Activated CD4-positive, alpha-beta memory T cell treated with anti-CD3 and anti-CD28 coated beads, Interleukin-2, amount 10 ng/mL, durations not matched to agents 7 days and 5 days (primary cell): ENCODE measurements at regions not wholly inside any gene's neighbourhood (a gene's known extent, or its start where the extent isn't known, plus 50 kb on each side); places are given as distances from the start of the nearest gene placed in this dataset.

Source experiments
- CTCF ChIA-PET: fragments of 350-600 bp; sonication (Branson Sonifier 250); formaldehyde crosslinking; loops from one replicate; lab custom pipeline; 2021; ENCODE audit warnings: antibody characterized with exemption, inconsistent platforms; lab: Charles Lee
- POLR2A ChIA-PET: fragments of 350-600 bp; sonication (Branson Sonifier 250); formaldehyde crosslinking; loops from one replicate; lab custom pipeline; 2021; ENCODE audit warnings: antibody characterized with exemption; lab: Charles Lee
- DNase-seq: peaks from one replicate; pipeline ENCODE4 v3.0.0-alpha.2; 2020
- H3K27ac Mint-ChIP-seq: one replicate; pipeline ENCODE4 v1.8.0; 2021; ENCODE audit warnings: mild to moderate bottlenecking, mixed read lengths
- H3K27me3 Mint-ChIP-seq: one replicate; pipeline ENCODE4 v1.8.0; 2021; ENCODE audit warnings: mixed read lengths
- H3K36me3 Mint-ChIP-seq: one replicate; pipeline ENCODE4 v1.8.0; 2021; ENCODE audit warnings: low read depth, mixed read lengths
- H3K4me1 Mint-ChIP-seq: one replicate; pipeline ENCODE4 v1.8.0; 2021; ENCODE audit warnings: mixed read lengths
- H3K4me3 Mint-ChIP-seq: one replicate; pipeline ENCODE4 v1.8.0; 2021; ENCODE audit warnings: mild to moderate bottlenecking, mixed read lengths
- H3K9me3 Mint-ChIP-seq: one replicate; pipeline ENCODE4 v1.8.0; 2021; ENCODE audit warnings: mixed read lengths

DNA sequence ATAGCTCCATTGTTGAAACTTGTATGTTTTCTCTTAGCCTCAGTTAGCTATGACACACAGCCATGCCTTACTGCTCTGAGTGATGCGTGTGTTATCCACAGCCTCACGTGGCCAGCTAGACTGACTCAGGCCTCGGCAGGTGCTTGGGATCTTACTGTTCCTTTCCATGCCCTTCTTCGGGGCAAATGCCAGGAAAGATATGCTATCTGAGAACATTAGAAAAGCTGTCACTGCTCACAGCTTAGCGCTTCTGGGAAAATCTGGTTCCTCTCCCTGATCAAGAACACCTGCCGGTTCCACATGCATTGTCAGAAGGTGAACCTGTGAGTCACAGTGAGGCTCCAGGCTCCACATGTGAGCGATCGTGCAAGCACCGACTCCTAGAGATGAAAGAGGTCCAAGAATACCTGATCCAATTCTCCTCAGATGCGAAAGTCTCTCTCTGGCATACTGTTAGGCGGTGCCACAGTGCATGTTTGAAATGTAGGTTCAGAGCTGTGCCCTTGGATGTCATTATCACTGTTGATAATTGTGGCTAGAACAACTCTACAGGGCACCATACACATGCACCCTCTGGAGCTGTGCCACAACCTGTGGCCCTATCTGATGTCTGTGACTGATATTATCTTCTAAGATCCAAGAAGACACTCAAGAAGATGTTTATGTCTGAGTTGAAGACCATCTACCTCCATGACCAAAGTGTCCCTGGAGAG, 247.8 kb upstream of the IGFBP3 start:
- Mint-ChIP-seq H3K4me3 (no peak overlapping the region), H3K36me3 (no peaks in the 10 kb centered on the region), H3K4me1 (no peaks in the 10 kb centered on the region), H3K27ac (no peak overlapping the region), H3K27me3 (no peaks in the 10 kb centered on the region), H3K9me3 (no peaks in the 10 kb centered on the region)
- CTCF ChIA-PET = no interaction called here
- no peak for DNase-seq
- POLR2A ChIA-PET = no interaction called here

DNA sequence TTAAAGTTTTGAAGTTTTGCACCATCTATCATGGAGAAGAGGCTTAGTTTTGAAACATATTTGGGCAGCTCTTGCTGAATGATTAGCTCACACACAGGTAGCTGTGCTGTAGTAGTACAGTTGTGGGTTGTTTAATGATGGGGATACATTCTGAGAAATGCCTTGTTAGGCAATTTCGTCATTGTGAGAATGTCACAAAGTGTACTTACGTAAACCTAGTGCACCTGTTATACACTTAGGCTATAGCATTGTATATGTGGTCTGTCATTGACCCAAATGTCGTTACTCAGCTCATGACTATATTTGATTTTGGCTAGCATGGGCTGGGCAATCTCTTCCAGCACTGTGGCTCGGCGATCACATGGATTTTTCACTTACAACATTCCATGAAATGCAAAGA, 247.2 kb upstream of the IGFBP3 start:
- Mint-ChIP-seq H3K4me3 (no peak overlapping the region), H3K27me3 (no peaks in the 10 kb centered on the region), H3K4me1 (no peaks in the 10 kb centered on the region), H3K36me3 (no peaks in the 10 kb centered on the region), H3K9me3 (no peaks in the 10 kb centered on the region), H3K27ac (no peak overlapping the region)
- CTCF ChIA-PET = no interaction called here
- DNase-seq = no peak
- POLR2A ChIA-PET = no interaction called here

DNA sequence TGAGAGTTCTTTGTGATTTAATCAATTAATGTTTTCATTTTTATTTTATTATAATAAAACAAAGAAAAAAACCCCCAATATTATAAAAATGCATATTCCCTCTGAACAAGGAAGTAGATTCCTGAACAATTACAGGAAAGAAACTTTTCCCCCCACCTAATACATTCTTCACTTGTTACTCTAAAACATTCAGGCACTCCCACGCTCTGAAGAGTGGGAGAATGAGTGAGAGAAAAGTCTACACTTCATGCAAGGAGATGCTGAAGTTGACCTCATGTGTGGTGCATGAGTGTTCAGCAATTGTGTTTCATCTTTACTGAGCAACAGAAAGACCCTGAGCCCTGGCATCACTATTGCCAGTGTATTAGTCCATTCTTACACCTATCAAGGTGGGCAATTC, 244.2 kb upstream of the IGFBP3 start:
- ChIA-PET CTCF (no interaction called here), POLR2A (no interaction called here)
- no peaks in the 10 kb centered on the region for H3K36me3 Mint-ChIP-seq
- no peaks in the 10 kb centered on the region for H3K9me3 Mint-ChIP-seq
- no peak overlapping the region for H3K4me3 Mint-ChIP-seq
- no peaks in the 10 kb centered on the region for H3K4me1 Mint-ChIP-seq
- DNase-seq = no peak
- no peaks in the 10 kb centered on the region for H3K27me3 Mint-ChIP-seq
- no peak overlapping the region for H3K27ac Mint-ChIP-seq

GRCh38 chr7:46164629-46165028, 243.6 kb upstream of the IGFBP3 start:
- no peak overlapping the region for H3K27ac Mint-ChIP-seq
- CTCF ChIA-PET = no interaction called here
- no peaks in the 10 kb centered on the region for H3K9me3 Mint-ChIP-seq
- no peaks in the 10 kb centered on the region for H3K27me3 Mint-ChIP-seq
- H3K36me3 Mint-ChIP-seq = no peaks in the 10 kb centered on the region
- DNase-seq = no peak
- POLR2A ChIA-PET = no interaction called here
- no peak overlapping the region for H3K4me3 Mint-ChIP-seq
- H3K4me1 Mint-ChIP-seq = no peaks in the 10 kb centered on the region

DNA sequence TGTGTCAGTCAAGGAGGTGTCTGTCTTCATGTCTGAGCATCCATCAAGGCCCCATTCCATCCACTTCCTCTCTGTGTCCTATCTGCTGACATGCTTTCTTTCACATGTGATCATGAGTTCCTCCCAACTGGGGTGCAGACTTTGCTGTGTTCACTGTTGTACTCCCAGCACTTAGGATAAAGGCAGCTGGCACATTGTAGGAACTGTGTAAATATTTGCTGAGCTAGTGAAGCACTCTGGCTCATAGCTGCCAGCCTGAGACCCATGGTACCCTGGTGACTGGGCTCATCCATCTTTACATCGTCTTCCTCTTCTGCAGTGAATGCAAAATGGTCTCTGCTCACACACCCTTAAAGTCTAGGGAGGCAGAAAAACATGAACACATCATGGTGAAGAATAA, 242.2 kb upstream of the IGFBP3 start:
- Mint-ChIP-seq H3K36me3 (no peaks in the 10 kb centered on the region), H3K9me3 (no peaks in the 10 kb centered on the region), H3K4me3 (no peak overlapping the region), H3K4me1 (no peaks in the 10 kb centered on the region), H3K27me3 (no peaks in the 10 kb centered on the region), H3K27ac (no peak overlapping the region)
- CTCF ChIA-PET = no interaction called here
- DNase-seq = no peak
- POLR2A ChIA-PET = no interaction called here

GRCh38 chr7:46162609-46163008, 241.5 kb upstream of the IGFBP3 start:
- Mint-ChIP-seq H3K4me1 (no peaks in the 10 kb centered on the region), H3K27ac (no peak overlapping the region), H3K4me3 (no peak overlapping the region), H3K36me3 (no peaks in the 10 kb centered on the region), H3K27me3 (no peaks in the 10 kb centered on the region), H3K9me3 (no peaks in the 10 kb centered on the region)
- CTCF ChIA-PET = no interaction called here
- POLR2A ChIA-PET = no interaction called here
- DNase-seq = no peak

DNA sequence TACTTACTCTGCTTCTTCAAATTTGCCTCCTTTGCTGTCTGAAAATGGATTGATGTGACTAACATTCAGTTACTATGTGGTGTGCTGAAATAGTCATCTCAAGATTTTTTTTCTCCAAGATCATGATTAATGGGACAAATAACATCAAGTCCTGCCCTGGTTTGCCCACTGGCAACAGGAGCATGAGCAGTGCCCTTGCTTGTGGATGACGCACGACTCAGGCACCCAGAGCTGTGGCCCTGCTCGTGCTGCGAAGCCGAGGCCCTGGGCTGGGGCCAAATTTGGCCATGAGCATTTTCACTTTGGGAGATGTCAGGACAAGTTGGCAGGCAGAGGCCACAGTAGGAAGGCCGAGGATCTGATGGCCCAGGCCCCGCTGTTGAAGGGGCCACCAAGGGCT, 239.8 kb upstream of the IGFBP3 start:
- ChIA-PET POLR2A (no interaction called here), CTCF (no interaction called here)
- DNase-seq = no peak
- no peaks in the 10 kb centered on the region for H3K27me3 Mint-ChIP-seq
- no peaks in the 10 kb centered on the region for H3K4me1 Mint-ChIP-seq
- no peaks in the 10 kb centered on the region for H3K36me3 Mint-ChIP-seq
- no peaks in the 10 kb centered on the region for H3K9me3 Mint-ChIP-seq
- no peak overlapping the region for H3K4me3 Mint-ChIP-seq
- no peak overlapping the region for H3K27ac Mint-ChIP-seq

GRCh38 chr7:46157931-46158330, 236.9 kb upstream of the IGFBP3 start:
- Mint-ChIP-seq H3K9me3 (no peaks in the 10 kb centered on the region), H3K36me3 (no peaks in the 10 kb centered on the region), H3K27me3 (no peaks in the 10 kb centered on the region), H3K4me3 (no peak overlapping the region), H3K4me1 (peaks cover 4% of the 10 kb centered on the region), H3K27ac (no peak overlapping the region)
- CTCF ChIA-PET = no interaction called here
- POLR2A ChIA-PET = no interaction called here
- no peak for DNase-seq

- Mint-ChIP-seq H3K9me3 (no peaks in the 10 kb centered on the region), H3K27me3 (no peaks in the 10 kb centered on the region), H3K4me1 (peaks cover 4% of the 10 kb centered on the region), H3K4me3 (no peak overlapping the region), H3K27ac (no peak overlapping the region), H3K36me3 (no peaks in the 10 kb centered on the region)
- ChIA-PET CTCF (no interaction called here), POLR2A (no interaction called here)
- DNase-seq = no peak
Measured at GRCh38 chr7:46157404-46157803, 236.3 kb upstream of the IGFBP3 start.

GRCh38 chr7:46156853-46157252, 235.8 kb upstream of the IGFBP3 start:
- Mint-ChIP-seq H3K27ac (no peak overlapping the region), H3K4me3 (no peak overlapping the region), H3K36me3 (no peaks in the 10 kb centered on the region), H3K9me3 (no peaks in the 10 kb centered on the region), H3K4me1 (peaks cover 4% of the 10 kb centered on the region), H3K27me3 (no peaks in the 10 kb centered on the region)
- no peak for DNase-seq
- CTCF ChIA-PET = no interaction called here
- POLR2A ChIA-PET = no interaction called here

DNA sequence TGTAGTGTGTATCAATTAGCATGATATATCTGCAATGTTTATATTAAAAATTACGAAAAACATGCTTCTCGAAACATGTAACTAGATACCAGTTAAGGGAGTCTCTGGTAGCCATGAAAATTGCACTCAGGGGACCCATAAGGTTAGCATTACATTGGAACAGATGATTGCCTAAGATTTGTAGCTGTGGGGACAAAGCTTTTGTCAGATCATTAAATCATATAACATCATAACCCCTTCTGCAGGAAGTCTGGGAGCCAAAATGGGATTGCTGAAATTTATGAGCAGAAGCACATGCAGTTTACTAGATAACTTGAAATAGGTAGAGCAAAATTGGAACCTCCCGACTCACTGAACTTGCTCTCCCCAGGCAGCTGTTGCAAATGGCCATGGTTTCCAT, 235.0 kb upstream of the IGFBP3 start:
- DNase-seq = no peak
- Mint-ChIP-seq H3K27ac (no peak overlapping the region), H3K36me3 (no peaks in the 10 kb centered on the region), H3K4me1 (peaks cover 4% of the 10 kb centered on the region), H3K4me3 (no peak overlapping the region), H3K9me3 (no peaks in the 10 kb centered on the region), H3K27me3 (no peaks in the 10 kb centered on the region)
- POLR2A ChIA-PET = no interaction called here
- CTCF ChIA-PET = no interaction called here

DNA sequence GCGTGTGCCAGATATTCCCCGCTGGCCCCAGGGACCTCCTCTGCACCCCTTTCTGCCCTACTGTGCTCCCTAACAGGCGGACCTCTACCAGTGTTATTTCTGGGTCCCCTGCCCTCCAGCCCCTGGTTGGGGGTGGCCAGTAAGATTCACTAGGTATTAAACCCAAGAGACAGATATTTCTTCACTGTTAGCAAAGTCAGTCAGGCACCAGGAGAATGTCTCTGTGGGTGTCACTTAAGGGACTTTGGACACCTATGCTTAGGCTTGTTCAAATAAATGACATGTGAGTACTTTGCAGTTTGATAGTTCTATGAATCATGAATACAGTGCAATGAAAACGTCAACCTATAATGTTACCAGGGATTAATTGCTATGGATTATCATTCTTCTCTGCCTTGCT, 234.3 kb upstream of the IGFBP3 start:
- POLR2A ChIA-PET = no interaction called here
- Mint-ChIP-seq H3K9me3 (no peaks in the 10 kb centered on the region), H3K27ac (no peak overlapping the region), H3K36me3 (no peaks in the 10 kb centered on the region), H3K4me3 (no peak overlapping the region), H3K4me1 (peaks cover 4% of the 10 kb centered on the region), H3K27me3 (no peaks in the 10 kb centered on the region)
- no peak for DNase-seq
- CTCF ChIA-PET = no interaction called here

DNA sequence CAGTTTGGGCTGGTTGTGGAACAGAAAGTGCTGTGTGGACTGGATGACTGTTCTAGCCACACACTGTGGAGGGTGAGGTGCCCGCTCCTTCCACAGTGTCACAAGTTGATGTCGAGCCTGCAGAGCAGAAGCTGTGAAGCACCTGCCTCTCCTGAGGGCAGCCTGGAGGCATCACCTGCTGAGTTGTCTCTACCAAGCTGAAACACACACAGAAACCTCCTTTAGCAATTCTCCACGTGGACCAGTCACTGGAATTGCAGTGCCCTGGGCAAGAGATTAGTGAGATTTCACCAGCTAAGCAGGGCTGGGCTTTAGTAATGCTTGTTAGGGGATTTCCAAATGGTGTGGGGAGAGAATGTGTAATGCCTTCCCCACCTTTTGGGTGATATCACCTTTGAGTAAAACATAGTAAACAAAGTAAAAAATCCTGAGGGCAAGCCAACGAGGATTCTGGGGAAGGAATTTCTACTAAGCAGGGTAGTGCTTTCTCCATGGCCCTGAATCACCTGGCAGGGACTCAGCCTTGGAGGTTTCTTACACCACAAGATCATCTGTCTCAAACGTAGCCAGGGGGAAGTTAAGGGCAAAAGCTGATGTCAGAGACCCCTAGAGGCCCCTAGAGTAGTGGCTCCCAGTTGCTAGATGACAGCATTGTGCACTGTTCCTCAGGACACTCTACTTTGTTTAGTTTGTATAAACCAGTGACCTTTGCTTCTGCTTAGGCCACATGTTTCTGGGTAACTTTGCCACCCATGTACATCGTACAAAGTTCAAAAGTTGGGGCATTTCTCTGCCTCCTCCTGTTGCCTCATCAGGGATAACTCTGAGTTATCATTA, 233.1 kb upstream of the IGFBP3 start:
- no peaks in the 10 kb centered on the region for H3K27me3 Mint-ChIP-seq
- DNase-seq = no peak
- no peaks in the 10 kb centered on the region for H3K9me3 Mint-ChIP-seq
- no peak overlapping the region for H3K27ac Mint-ChIP-seq
- peaks cover 4% of the 10 kb centered on the region for H3K4me1 Mint-ChIP-seq
- no peaks in the 10 kb centered on the region for H3K36me3 Mint-ChIP-seq
- ChIA-PET POLR2A (no interaction called here), CTCF (no interaction called here)
- no peak overlapping the region for H3K4me3 Mint-ChIP-seq

DNA sequence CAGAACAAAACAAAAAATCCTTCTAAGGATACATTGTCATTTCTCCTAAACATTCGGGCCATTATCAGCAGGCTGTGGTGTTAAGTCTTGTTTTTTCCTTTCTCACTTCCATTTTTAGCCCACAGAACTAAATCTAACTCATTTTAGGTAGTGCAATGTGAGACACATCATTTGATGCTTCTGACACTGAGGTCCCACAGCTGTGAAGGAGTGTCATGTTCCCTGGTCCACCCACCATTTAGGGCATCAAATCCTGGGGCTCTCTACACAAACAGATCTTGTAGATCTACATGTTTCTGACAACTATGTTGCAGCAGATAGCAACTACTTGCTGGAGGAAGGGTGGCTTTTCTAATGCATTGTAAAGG, 232.5 kb upstream of the IGFBP3 start:
- no peak overlapping the region for H3K4me3 Mint-ChIP-seq
- no peak for DNase-seq
- peaks cover 4% of the 10 kb centered on the region for H3K4me1 Mint-ChIP-seq
- H3K36me3 Mint-ChIP-seq = no peaks in the 10 kb centered on the region
- no peaks in the 10 kb centered on the region for H3K9me3 Mint-ChIP-seq
- H3K27ac Mint-ChIP-seq = no peak overlapping the region
- H3K27me3 Mint-ChIP-seq = no peaks in the 10 kb centered on the region
- ChIA-PET CTCF (no interaction called here), POLR2A (no interaction called here)
